ENCODE measurements at regions not wholly inside any gene's neighbourhood (a gene's known extent, or its start where the extent isn't known, plus 50 kb on each side); places are given as distances from the start of the nearest gene placed in this dataset.

- TF ChIP-seq CTCF (conservative IDR thresholded peaks at IDR 0.05 in 1 of 2, IDR thresholded peaks at IDR 0.05 in 1 of 2; ENCODE audit: low read depth in 1 of 2, low read length in 2 of 2) (no peak), EZH2 (IDR thresholded peaks at IDR 0.05; ENCODE audit: low read length, missing control alignments) (no peak)
These were observed 122.4 kb upstream of the LSM14A start for GRCh38 chr19:34049944-34050343.

Data from fibroblast of lung (primary cell).